NCI-H2196 treated with DMSO at 0.1 percent for 48 hours (cell line): ENCODE measurements at regions not wholly inside any gene's neighbourhood (a gene's known extent, or its start where the extent isn't known, plus 50 kb on each side); places are given as distances from the start of the nearest gene placed in this dataset.
A peak's percentile ranks its signal among the peaks of the same experiment; 100 is the strongest.
"Not testable (repeated sequence)": the region's sequence is repeated elsewhere in the genome, so short reads cannot be mapped to it uniquely, and the experiment has no call there.

ENCODE experiments used
- DNase-seq: peaks from one replicate; lab custom pipeline; 2025; ENCODE audit not compliant: unreplicated experiment; lab: John Stamatoyannopoulos, UW

DNA sequence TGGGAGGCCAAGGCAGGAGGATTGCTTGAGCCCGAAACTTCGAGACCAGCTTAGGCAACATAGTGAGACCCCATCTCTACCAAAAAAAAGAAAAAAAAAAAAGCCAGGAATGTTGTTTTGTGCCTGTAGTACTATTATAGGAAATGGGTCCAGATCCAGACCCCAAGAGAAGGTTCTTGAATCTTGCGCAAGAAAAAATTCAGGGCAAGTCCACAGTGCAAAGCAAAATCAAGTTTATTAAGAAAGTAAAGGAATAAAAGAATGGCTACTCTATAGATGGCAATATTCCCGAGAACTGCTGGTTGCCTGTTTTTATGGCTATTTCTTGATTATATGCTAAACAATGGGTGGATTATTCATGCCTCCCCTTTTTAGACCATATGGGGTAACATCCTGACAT is 51.2 kb upstream of the RDX start:
- no peak for DNase-seq

DNA sequence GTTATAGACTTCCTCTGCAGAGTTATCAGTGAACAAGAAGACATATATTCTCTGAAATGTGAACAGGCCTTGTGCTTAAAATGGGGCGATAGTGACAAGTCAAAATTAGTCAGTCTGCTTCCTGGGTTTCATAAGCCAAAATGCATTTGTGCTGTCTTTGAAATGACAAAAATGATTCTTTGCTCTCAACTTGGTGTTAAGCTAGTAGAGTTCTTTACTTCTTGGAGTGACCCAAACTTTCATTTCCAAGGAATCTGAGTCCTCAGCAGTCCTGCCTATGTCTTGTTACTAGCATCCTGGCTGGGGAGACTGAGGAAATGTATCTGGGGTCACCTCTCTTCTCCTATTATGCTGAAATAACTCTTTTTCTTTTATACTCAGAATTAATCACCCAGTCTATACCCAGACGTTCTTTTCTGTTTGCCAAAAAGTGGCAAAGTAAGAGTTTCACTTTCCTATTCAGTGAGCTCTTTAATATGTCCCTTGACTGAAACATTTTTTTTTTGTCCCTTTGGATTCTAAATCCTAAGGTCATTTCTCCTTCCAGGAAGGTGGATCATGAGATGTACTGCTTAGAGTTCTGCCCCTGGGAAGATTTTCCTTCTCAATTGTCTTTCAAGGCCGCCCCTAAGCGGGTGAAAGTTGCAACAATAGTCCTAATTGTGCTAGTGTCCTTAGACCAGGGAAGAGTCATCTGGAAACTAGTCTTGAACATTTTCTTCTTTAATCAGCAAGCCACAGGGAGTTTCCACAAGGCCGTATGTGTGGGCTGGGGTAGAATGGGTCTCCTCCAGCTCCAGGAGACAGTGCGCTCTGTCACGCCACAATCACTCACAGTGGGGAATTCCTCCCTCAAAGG is 53.0 kb upstream of the RDX start:
- no peak for DNase-seq

DNA sequence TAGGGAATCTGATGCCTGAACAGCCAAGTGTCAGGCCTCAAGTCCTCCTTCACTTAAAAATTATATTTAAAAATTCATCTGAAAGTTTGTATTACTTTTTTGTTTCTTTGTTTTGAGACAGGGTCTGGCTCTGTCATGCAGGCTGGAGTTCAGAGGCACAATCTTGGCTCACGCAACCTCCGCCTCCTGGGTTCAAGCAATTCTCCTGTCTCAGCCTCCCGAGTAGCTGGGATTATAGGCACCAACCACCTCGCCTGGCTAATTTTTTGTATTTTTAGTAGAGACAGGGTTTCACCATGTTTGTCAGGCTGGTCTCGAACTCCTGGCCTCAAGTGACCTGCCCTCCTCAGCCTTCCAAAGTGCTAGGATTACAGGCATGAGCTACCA is 53.6 kb upstream of the RDX start:
- not testable (repeated sequence) for DNase-seq

DNA sequence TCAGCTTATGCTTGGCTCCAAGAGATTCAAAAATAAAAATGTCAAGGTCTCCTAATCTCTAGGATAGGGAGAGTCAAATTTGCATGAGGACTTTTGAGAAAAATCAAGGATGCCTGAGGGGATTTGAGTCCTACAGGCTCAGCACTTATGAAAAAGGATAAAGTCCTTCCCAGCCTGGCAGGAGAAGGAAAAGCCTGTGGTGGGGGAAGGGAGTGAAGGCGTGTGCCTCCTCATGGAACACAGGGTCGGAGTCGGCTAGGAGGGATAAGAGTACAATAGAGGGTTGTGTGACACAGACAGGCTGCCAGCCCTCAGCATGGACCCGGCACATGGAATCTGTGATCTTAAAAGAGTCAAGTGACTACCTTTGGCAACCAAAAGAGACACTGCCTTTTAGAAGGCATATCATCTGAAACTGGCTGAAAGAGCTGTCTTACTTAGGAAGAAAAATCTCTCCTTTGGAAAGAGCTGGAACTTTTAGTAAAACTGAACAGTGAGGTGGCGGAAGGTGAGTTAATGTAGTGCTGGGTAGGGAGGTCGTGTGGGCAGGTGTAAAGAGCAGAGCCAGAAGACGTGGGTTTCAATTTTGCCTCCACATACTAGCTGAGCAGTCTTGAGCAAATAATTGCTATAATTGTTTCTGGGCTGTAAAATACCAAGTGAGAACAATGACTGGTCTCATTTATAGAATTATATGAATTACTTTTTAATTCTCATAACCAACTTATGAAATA is 58.8 kb upstream of the RDX start:
- no peak for DNase-seq

DNA sequence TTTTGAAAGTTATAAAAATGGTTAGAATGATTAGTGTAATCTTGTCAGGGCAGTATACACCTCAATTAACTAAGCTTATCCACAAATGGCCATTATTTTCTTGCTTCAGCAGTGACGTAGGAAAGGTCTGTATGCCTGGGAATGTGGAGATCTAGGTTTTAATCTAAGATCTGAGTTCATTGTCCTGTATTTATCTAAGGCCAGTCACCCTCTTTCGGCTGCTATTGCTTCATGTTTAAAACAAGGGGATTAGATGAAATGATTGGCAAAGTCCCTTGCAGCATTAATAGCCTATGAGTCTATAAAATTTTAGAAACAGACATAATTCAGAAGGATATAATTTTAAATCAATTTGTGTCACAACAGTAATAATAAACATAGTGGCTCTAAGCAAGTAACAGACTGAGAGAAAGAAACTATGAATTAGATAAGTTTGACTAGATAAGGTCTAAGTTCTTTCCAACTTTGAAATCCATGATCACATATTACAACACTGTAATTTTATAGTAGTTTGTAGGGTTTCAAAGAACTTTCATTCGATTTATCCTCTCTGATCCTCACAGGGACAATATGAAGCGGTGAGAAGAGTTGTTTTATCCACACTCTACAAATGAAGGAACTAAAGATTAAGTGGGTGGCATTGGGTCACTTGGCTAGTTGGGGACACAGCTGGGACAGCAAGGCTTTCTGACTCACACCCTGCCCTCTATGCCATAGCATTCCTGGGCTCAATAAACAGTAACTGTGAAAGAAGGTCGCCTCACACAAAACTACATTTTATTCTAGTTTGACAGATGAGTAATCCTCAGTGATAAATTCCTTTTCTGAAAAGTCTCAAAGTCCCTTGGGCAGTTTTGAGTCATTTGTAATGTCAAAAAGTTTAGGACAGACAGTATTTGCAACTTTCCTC is 60.6 kb upstream of the RDX start:
- DNase-seq, result no peak

DNA sequence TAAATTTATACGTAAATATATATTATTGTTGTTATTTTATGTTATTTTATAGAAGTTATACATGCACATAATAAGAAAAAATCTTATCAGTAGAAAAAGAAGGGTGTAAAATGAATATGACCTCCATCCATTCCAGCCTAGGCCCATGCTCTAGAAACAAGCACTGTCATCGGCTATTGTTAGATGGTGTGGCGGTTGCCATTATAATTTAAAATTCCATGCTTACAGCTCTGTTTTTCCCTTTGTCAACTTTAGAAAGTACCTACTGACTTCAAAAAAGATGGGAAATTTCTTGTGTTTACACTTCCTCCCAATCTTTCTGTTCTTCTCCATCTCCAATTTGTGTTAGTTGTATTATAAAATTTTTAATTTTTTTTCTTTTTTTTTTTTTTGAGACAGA is 61.9 kb upstream of the RDX start:
- DNase-seq, result no peak

DNA sequence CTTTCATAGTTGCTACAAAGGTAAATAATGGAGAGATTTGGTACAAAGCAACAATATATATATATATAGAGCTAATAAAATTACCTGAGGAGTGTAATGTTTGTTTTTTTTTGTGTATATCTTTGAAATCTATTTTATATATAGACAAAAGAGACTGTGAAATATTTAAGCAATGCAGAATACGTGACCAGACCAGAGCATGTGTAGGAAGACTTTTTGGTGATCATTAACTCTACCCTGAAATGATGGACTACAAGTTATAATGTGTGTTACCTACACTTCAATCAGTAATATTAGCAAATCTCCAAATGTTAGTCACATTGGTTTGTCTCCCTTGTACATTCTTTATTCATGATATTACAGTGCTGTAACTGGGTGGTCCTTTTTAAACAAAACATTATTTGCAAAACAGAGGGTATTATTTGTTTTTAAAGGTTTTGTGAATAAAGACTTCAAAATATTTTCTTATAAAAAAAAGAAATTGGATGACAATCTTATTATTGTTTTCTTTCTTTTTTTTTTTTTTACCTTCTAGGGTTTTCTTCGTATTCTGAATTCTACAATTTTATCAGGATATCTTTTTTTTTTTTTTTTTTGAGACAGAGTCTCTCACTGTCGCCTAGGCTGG is 64.5 kb upstream of the RDX start:
- not testable (repeated sequence) for DNase-seq

DNA sequence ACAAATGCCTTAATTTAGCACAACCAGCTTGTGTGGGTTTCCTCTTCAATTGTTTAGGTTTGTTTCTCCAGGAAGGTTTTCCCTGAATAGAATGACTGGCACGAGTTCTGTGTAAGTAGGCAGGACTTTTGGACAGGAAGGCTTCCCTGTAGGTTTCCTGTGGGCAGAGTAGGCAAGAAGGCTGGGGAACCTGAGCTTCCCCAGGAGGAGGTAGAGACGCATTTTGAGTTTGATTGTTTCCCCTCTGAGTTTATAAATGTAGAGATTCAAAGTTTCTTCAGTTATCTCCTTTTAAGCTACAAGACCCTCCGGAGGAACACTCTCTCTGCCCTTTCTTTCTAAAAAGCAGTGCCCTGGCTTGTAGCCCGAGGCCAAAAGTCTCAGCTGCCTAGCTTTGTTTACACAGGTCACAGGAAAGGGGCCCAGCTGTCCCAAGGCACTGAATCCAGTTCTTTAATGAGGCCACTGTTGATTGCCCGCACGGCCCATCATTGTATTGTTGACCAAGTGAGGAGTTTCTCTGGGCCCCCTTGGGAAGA is 66.6 kb upstream of the RDX start:
- DNase-seq, result peak; percentile 31

DNA sequence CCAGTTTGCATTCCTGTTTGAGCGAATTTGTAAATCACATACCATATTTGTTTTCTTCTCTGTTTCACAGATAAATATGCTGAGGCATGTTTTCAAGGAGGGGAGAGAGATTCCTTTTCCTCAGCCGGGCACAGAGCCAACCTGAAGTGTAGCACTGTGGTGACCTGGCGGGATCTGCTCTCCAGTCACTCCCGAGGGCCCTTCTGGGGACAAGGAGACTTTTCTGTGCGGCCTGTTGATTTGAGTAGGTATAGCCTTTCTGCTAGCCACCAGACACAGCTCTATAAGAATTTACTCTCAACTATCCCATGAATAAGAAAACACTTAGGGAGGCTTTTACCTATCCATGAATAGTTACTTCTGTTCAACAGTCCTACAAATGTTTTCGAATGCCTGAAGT is 63.5 kb upstream of the FDX1 start:
- DNase-seq, result no peak

DNA sequence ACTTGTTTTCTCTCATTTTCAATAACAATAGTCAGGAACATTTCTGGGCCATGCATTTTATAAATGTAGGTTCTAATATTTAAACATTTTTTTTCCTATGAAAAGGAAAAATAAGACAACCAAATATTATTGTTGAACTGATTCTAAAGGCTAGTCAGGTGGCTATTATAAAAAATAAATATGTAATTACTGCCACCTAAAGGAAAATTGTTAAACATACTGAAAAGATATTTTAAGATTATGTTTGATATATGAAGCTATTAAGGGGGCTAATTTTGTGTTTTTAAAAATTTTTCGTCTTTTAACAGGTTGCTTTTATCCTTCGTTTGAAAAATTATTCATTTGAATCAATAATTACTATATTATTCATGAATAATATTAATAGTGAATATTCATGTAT is 62.2 kb upstream of the FDX1 start:
- peak; percentile 20 for DNase-seq

DNA sequence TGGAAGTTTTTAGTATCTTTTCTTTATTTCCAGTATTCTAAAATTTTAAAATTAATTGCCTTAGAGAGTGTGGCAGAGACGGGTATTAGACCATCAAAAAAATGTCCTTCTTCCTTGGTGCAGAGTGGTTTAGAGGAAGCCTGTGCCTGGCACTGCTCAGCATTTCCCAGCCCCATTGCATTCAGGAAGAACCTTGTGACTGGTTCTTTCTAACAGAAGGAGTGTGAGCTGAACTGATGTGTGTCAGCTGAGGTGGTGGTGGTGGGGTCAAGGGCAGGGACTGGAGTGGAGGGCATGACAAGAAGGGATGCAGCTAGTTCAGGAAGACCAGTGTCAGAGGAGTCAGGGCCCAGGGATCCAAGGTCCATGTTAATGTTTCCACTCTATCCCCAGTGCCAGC is 58.7 kb upstream of the FDX1 start:
- DNase-seq, result no peak

DNA sequence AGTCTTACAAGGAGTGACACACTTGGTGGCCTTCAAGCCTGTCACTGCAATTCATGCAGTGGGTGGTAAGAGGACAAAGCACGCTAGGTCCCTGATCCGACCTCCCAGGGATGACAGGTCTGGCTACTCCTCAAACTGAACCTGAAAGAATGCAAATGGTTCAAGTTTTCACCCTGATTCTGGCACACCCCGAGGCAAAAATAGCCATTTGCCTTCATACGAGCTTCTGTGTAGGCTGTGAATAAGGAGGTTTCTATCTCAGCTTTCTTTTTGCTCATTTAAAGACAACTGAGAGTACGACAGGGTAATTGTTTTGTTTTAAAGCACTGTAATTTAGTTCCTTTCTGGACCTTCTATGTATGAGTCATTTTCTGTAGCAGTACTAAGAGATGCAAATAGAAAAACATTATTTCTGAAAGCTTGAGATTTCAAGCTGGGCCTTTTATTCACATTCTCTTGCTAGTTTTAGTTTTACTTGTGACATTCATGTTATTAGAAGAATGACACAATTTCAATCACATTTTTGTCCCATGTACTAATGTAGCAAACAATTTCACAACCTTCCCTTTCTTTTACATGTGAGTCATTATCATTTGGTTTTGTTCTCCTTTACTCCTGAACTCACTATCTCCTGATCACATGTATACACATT is 56.6 kb upstream of the FDX1 start:
- no peak for DNase-seq

DNA sequence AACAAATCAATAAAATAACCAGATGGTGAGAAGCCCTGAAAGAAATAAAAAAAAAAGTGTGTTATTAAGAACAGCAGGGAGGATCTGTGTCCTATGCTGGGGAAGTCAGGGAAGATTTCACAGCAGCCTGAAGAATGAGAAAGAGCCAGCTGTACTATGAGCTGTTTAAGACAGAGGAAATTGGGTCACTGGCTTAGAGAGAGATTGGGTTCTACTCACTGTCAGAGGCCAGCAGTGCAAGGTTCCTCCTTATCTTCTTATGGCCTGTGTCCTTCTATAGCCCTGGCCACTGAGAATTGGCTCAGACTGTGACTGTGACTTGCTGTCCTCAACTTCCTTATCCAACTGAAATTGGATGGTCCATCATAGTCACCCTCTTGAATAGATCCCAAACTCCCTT is 54.8 kb upstream of the FDX1 start:
- DNase-seq, result no peak

DNA sequence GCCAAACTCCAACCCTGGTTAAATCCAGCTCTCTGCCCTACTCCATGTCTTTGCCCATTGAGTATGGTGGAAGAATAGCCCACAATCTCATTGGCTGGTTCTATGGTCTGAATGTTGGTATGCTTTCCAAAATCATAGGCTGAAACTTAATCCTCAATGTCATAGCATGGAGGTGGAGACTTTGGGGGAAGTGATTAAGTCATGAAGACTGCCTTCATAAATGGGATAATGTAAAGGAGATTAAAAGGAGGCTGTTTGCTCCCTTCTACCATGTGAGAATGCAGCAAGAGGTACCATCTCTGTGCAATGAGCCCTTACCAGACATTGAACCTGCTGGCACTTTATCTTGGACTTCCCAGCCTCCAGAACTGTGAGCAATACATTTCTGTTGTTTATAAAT is 54.4 kb upstream of the FDX1 start:
- no peak for DNase-seq

DNA sequence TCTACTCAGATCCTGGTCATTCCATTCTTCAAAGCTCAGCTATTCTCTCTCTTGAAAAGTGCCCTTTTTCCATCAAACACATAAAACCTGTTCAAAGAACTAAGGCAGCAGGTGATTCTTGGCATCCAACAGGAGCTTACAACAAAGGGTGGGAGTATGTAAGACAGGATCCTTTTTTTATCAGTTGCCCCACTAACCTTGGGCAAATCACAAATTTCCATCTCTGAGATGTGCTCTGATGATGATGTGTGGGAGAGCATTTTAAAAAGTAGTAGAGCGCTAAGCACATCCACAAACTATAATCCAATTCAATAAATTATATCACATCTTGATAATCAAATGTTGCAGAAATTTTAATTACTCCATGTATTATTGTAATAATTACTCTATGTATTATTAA is 53.7 kb upstream of the FDX1 start:
- no peak for DNase-seq

DNA sequence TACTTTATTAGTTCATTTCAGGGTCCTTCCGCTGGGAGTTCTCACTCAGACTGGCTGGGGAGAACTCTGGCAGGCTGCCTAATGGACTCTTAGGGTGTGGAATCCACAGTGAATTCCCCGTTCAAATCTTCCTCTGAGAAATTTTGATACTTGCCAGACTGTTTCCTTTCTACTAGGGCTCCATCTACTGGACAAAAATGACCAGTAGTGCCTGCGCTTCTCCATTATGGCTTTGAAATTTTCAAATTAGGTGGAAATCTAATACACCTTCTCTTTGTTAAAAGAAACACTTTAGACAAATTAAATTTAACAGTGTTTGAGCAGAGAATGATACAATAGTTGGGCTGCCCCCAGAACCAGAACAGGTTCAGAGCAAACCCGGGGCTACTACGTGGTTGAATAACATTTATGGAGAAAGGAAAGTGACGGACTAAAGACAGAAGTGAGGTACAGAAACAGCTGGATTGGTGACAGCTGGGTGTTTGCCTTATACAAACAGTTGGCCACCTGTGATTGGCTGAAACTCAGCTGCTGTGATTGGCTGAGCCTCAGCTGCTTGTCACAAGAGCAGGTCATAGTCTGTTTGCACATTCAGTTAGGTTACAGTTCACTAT is 52.9 kb upstream of the FDX1 start:
- peak; percentile 72 for DNase-seq

DNA sequence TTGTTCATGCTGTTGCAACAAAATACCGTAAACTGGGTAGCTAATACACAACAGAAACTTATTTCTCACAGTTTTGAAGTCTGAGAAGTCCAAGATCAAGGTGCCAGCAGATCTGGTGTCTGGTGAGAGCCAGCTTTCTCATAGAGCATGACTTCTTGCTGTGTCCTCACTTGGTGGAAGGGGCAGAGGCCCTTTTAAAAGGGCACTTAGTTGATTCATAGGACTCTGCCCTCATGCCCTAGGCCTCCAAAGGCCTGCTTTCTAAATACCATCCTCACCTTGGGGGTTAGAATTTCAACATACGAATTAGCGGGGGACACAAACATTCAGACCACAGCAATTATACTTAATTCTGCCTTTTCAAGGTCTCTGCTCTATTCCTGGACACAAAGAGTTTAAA is 52.3 kb upstream of the FDX1 start:
- no peak for DNase-seq

DNA sequence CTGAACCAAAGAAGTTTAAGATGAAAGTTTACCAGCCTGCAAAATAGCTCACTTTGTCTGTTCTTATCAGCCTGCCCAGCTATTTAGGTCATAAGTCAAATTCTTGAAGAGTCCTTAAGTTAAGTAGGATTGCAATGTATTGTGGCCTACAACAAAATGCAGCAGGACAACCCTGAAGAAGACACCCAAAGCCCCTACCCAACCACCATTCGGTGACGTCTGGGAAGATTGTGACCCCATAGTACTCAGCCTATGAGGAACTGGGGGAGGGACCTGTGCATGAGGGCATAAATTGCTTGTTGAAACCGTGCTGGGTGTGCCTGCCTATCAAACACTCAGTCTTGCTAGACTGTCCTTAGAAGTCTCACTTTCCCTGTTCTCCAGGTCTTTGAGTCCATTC is 50.5 kb upstream of the FDX1 start:
- DNase-seq, result no peak

DNA sequence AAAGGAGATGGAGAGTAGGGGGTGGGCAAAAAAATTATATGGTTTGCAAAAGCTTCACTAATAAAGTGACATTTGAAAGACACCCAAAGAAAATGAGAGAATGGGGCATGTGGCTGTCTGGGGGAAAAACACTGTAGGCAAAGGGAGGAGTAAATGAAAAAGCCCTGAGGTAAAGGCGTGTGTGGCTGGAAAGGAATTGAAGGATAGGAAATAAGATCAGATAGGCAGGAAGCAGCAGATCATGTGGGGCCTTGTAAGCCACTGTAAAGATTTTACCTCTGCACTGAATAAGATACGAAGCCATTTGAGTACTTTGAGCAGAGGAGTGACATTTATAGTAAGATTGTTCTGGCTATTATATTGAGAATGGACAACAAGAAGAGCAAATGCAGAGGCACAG is 49.8 kb upstream of the FDX1 start:
- no peak for DNase-seq
